Middle frontal gyrus (tissue), 1 donor: ENCODE measurements at regions not wholly inside any gene's neighbourhood (a gene's known extent, or its start where the extent isn't known, plus 50 kb on each side); places are given as distances from the start of the nearest gene placed in this dataset.
"Not testable (repeated sequence)": the region's sequence is repeated elsewhere in the genome, so short reads cannot be mapped to it uniquely, and the experiment has no call there.

Experiments
- DNase-seq: peaks from one replicate; pipeline ENCODE4 v3.0.0-alpha.2; 2015; ENCODE audit warnings: low spot score; ENCODE audit errors: extremely low spot score

DNA sequence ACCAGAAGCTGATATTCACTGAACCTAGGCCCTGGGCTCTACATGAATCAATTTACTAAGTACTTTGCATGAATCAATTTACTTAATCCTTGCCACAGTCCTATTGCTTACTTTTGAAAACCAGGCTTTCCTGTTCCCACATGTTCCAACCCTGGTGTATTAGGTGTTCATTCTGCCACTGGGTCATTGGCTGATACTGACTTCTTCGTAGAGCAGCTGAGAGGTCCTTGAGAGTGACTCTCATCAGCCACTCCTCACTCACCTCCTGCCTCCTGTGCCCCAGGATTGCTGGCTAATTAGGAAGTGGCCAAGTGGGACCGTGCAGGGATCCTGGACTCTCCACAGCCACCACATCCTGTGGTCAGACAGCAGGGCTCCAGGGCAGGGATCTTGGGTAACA lies 109.5 kb upstream of the CXorf66 start:
- DNase-seq = not testable (repeated sequence)

DNA sequence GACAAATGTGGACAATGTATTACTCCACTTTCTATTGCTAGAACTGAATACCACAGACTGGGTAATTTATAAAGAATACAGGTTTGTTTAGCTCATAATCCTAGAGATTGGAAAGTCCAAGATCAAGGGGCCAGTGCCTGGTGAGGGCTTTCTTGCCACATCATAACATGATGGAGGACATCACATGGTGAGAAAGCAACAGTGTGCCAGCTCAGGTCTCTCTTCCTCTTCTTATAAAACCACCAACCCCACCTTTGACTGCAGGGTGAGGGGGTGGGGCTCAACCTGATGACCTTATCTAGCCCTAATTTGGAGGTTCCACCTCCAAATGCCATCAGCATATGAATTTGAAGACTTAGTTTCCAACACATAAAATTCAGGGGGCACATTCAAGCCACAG lies 105.7 kb upstream of the CXorf66 start:
- no peak for DNase-seq

DNA sequence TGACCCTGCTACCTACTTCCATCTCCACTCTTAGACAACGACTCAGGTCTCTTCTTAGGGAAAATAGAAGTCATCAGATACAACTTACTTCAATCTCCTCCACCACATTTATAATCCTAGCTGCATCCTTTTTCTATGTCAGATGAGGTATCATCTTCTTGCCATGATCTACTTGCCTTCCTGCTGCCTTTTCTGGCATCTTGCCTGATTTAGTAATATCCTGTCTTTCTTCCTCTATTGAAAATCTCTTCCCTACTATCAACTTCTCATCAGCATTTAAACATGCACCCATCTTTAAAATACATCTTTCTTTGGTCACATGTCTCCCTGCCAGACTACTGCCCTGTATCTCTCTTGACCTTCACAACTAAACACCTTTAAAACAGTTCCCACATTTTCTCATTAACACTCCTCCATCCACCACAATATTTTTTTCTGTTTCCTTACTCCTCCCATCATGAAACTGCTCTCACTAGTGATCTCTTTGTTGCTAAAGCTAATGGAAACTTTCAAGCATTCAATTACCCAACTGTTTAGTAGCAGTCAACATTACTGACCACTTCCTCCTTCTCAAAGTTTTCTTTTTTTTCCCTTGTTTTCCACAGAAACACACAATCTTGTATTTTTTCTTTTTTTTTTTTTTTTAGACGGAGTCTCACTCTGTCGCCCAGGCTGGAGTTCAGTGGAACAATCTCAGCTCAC lies 100.8 kb upstream of the CXorf66 start:
- DNase-seq = no peak

DNA sequence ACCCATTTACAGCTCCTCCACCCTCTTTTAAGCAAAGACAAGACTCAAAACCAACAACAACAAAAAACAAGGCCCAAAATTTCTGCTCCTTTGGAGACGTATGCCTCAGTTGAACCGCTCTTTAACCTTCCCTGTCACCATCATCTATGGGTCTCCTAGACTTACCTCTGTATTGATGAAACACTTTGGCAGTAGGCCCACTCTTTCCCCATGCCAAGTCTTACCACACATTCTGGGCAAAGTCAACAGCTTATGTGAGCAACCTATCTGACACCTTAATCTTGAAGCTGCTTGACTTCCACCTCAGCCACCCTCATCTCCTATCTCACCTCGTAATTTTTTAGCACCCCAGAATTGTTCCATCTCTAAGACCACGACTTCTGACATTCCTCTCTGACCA lies 99.7 kb upstream of the CXorf66 start:
- DNase-seq = no peak

DNA sequence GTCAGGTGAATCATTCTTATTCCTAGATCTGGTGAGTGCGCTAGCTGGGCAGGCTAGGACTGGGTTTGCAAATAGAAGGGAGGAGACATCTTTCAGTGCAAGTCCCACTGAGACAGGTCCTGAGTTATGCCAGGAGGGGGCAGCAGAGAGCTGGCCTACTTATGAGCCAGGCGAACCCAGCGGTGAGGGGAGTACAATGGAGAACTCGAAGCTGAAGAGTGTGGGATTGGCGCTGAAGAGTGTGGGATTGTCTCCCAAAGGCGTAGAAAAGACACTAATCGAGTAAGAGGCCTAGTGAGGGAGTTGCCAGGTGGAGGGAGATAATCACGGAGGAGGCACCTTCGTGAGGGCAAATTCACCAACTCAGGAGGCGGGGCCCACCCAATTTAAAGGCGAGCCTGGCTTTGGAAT lies 91.7 kb upstream of the CXorf66 start:
- DNase-seq = peak; percentile 14

DNA sequence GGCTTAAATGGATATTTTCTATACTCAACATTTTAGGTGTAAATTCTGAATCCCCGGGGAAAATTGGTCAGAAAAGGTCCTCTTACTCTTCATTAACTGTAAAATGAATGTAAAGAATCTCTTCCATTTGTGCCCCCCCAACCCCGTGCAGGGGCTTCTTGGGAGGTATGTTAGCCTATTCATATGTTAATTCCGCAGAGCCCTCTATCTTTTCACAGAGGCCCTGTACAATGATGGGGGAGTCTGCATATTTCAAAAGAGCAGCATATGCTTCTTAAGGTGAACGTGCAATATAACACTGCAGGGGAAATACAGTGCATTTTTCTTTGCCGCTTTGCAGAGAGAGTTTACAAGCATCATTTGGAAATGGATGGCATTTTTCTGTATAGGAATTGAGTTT lies 88.5 kb upstream of the CXorf66 start:
- no peak for DNase-seq

DNA sequence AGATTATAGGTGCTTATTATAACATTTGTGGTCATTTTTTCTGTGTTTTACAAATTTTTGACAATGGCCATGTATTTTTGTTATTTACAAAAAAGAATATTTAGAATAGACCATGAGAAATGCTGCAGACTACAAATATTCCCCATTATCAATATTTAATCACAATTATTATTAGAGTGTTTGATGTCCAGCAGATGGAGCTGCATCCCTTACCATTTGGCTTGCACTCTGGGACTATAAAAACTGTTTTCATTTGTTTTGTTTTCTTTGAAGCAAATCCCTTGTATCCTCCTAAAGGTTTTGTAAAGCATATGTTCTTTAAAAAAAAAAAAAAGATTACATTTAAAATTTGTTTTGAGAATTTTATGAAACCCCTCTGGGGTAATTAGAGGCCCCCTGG lies 85.6 kb upstream of the CXorf66 start:
- DNase-seq = no peak

DNA sequence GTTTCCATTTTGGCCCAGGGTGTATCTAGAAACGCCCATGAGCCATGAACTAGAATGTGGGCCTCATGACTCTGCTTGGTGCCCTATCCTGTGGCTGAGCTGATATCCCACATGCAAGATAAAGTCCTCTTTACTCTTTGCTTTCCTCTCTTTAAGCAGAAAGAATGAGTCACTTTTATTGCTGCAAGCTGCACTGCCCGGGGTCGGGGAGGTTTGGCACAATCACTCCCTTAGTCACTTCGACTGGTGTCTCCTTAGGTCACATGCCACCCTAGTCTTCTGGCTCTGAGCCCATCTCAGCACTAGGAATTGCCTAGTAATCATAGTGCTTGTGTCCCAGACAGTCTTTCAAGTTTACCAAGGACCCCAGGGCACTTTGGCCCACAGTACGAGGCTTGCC lies 75.1 kb upstream of the CXorf66 start:
- DNase-seq = no peak

DNA sequence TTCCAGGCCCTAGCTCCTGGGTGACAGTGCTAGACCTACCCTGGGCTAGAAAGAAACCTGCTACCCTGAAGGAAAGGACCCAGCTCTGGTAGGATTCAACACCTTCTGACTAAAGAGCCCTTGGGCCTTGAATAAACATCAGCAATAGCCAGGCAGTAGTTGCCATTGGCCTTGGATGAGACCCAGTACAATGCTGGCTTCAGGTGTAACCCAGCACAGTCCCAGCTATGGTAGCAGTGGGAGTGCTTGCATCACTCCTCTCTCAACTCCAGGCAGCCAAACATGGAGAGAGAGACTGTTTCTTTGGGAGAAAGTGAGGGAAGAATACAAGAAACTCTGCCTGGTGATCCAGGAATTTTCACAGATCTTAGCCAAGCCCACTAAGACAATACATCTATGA lies 73.5 kb upstream of the CXorf66 start:
- no peak for DNase-seq

DNA sequence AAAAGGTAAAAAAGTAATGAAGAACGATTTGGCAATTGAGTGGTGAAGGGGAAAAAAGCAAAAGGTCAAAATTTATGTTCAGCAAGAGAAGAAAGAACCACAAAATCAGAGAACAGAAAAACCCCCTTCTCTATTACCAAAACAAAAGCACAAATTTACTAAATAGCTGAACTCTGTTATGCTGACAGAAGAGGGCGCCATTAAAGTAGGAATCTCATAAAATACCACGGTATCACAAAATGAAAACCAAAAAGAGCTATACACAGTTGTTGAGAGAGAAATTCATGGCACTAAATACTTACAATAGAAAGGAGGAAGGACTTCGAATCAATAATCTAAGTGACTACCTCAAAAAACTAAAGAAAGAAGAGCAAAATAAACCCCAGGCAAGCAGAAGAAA lies 69.6 kb upstream of the CXorf66 start:
- DNase-seq = no peak

DNA sequence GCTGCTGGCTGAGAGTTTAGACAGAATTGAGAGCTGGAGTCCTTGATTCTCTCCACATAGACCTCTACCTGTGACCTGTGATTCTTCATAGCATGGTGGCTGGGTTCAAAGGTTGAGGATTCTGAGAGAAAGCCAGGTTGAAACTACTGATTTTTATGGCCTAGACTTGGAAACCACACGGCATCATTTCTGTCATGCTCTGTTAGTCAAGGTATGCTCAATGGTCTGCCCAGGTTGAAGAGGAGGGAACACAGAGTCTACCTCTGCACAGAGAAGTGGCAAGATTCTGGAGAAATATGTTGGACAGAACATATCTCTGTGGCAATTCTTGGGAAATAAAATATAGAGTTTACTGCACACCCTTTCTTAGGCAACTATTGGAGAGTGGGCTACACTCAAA lies 57.2 kb upstream of the CXorf66 start:
- DNase-seq = no peak

DNA sequence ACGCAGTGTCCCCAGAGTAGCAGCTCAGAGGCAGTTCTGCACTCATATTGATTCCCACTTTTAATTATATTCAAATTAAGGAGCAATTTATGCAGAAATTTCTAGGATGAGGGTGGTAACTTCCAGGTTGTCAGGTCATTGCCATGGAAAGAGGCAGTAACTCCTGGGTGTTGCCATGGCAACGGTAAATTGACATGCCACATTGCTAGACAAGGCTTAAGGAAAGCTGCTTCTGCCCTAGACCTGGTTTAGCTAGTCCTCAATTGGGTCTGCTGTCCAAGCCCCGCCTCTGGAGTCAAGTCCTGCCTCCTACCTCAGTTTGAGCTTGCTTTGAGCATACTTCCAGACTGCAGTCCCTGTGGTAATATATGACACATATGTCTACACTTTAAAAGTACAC lies 53.8 kb upstream of the CXorf66 start:
- not testable (repeated sequence) for DNase-seq
